ENCODE measurements at regions not wholly inside any gene's neighbourhood (a gene's known extent, or its start where the extent isn't known, plus 50 kb on each side); places are given as distances from the start of the nearest gene placed in this dataset. TPM values are rescaled to one million over a fixed set of nuclear protein-coding genes. Genes with fewer than 3 reads are reported as not detected.

DNA sequence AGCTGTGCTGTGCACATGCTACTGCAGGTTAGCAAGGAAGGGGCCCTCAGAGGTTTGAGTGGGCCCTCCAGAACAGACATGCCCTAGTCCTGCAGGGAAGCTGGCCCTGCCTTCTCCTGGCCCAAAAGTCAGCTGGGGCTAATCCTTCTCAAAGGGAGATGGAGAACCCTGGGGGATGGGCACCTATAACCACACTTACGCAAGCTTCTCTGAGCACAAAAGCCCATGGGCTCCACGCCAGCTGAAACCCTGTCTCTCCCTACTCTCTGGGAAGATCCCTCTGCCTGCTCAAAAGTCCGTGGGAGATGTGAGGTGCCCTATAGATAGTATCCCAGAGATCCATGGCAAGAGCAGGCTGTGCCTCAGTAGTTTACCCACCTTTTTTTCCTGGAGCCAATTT lies 58.9 kb upstream of the DKK2 start:
- TF ChIP-seq, protein P1, sequence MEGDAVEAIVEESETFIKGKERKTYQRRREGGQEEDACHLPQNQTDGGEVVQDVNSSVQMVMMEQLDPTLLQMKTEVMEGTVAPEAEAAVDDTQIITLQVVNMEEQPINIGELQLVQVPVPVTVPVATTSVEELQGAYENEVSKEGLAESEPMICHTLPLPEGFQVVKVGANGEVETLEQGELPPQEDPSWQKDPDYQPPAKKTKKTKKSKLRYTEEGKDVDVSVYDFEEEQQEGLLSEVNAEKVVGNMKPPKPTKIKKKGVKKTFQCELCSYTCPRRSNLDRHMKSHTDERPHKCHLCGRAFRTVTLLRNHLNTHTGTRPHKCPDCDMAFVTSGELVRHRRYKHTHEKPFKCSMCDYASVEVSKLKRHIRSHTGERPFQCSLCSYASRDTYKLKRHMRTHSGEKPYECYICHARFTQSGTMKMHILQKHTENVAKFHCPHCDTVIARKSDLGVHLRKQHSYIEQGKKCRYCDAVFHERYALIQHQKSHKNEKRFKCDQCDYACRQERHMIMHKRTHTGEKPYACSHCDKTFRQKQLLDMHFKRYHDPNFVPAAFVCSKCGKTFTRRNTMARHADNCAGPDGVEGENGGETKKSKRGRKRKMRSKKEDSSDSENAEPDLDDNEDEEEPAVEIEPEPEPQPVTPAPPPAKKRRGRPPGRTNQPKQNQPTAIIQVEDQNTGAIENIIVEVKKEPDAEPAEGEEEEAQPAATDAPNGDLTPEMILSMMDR (IDR thresholded peaks at IDR 0.05; ENCODE audit: insufficient read depth, low read length), result no peak

DNA sequence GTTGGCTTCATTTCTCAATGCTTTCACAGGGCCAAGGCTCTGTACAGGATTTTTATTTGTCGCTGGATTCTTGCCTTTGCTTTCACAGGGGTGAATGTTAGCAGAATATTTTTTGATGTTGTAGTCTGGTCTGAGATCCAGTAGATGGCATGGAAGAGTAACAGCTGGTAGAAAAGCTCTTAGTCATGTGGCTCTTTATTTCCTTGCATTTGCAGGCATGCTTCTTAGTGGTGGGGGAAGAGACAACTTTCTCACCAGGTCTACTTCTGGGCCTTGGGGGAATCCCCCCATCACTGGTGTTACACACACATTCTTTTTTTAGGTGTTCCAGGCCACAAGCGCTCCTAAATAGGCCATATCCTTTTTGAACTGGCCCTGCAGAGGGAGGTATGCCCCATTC lies 58.2 kb upstream of the DKK2 start:
- TF ChIP-seq, protein P1 (IDR thresholded peaks at IDR 0.05; ENCODE audit: insufficient read depth, low read length), result peak; percentile 70
- peak; percentile 61 for DNase-seq (ENCODE audit: low read depth)
- no peak overlapping the region for H3K4me3 ChIP-seq (ENCODE audit: low read depth, low read length)

More for the DNA sequence above, 58.9 kb upstream of the DKK2 start:
- no peak overlapping the region for H3K4me3 ChIP-seq (ENCODE audit: low read depth, low read length)
- DNase-seq (ENCODE audit: low read depth), result peak; percentile 18

Small RNAs in the stretch of these regions (small RNA-seq; reads per million reads assigned to genes)
- not detected for gene RNU6-551P
